Testis (tissue), 2 donors: ENCODE measurements at regions not wholly inside any gene's neighbourhood (a gene's known extent, or its start where the extent isn't known, plus 50 kb on each side); places are given as distances from the start of the nearest gene placed in this dataset.

Experiments used
- DNase-seq: peaks from one replicate; pipeline ENCODE4 v3.0.0-alpha.2; 2019
- H3K27ac ChIP-seq, 2 donors: fragments of 200-600 bp; sonication (generic); one replicate each; pipeline ENCODE4 v1.5.1; 2019
- H3K27me3 ChIP-seq: fragments of 200-600 bp; sonication (generic); one replicate; pipeline ENCODE4 v1.5.1; 2019
- H3K36me3 ChIP-seq: fragments of 200-600 bp; sonication (generic); one replicate; pipeline ENCODE4 v1.5.1; 2017; ENCODE audit warnings: low read depth; ENCODE audit errors: missing control alignments
- H3K4me1 ChIP-seq: fragments of 200-600 bp; sonication (generic); one replicate; pipeline ENCODE4 v1.5.1; 2019
- H3K4me3 ChIP-seq, 2 donors: fragments of 200-600 bp; sonication (generic); one replicate each; pipeline ENCODE4 v1.5.1; 2017 to 2019
- H3K9me3 ChIP-seq: fragments of 200-600 bp; sonication (generic); one replicate; pipeline ENCODE4 v1.5.1; 2017
- POLR2A ChIP-seq: fragments of 450-650 bp; IDR thresholded peaks from one replicate; pipeline ENCODE4 v1.6.1; 2017; ENCODE audit warnings: antibody characterized with exemption, mild to moderate bottlenecking, moderate library complexity
- WGBS, 2 donors: methylation state at CpG; one replicate each; pipeline ENCODE4 v1.1.5; 2018; 5-methylcytosine and 5-hydroxymethylcytosine counted together
- intact Hi-C: fragments of 100-400 bp; cut with DNase I; formaldehyde crosslinking; loops from one replicate; pipeline ENCODE4 v1.15.1; 2023; ENCODE audit warnings: low total_unique reads
- TF ChIP-seq, protein P1 (sequence below), 3 experiments: fragments of 450-650 bp in 2 of 3; fragments of 200-600 bp in 1 of 3; sonication (generic) in 1 of 3; IDR thresholded peaks; one replicate each; pipeline ENCODE4 v1.5.1; 2016 to 2019; ENCODE audit warnings: antibody characterized with exemption in 3 of 3, mild to moderate bottlenecking in 2 of 3, moderate library complexity in 1 of 3

- H3K4me3 ChIP-seq = no peak overlapping the region
- TF ChIP-seq POLR2A = no peak
- TF ChIP-seq, protein P1, sequence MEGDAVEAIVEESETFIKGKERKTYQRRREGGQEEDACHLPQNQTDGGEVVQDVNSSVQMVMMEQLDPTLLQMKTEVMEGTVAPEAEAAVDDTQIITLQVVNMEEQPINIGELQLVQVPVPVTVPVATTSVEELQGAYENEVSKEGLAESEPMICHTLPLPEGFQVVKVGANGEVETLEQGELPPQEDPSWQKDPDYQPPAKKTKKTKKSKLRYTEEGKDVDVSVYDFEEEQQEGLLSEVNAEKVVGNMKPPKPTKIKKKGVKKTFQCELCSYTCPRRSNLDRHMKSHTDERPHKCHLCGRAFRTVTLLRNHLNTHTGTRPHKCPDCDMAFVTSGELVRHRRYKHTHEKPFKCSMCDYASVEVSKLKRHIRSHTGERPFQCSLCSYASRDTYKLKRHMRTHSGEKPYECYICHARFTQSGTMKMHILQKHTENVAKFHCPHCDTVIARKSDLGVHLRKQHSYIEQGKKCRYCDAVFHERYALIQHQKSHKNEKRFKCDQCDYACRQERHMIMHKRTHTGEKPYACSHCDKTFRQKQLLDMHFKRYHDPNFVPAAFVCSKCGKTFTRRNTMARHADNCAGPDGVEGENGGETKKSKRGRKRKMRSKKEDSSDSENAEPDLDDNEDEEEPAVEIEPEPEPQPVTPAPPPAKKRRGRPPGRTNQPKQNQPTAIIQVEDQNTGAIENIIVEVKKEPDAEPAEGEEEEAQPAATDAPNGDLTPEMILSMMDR (IDR thresholded peaks at IDR 0.05) = no peak
- no peaks in the 10 kb centered on the region for H3K4me1 ChIP-seq
- WGBS, 2 donors = 97% methylated on average over 4 of the region's 4 CpGs
- H3K9me3 ChIP-seq = no peaks in the 10 kb centered on the region
- intact Hi-C loops = no loop called here
- no peaks in the 10 kb centered on the region for H3K27me3 ChIP-seq
- no peak for DNase-seq
- no peak overlapping the region for H3K27ac ChIP-seq
- H3K36me3 ChIP-seq = no peaks in the 10 kb centered on the region
Observed at GRCh38 chr5:58090704-58091103, 369.2 kb downstream of the PLK2 start.

- no peaks in the 10 kb centered on the region for H3K4me1 ChIP-seq
- no peak overlapping the region for H3K27ac ChIP-seq
- intact Hi-C loops = no loop called here
- no peaks in the 10 kb centered on the region for H3K36me3 ChIP-seq
- H3K9me3 ChIP-seq = no peaks in the 10 kb centered on the region
- TF ChIP-seq POLR2A = no peak
- TF ChIP-seq, protein P1 (IDR thresholded peaks at IDR 0.05) = no peak
- H3K27me3 ChIP-seq = no peaks in the 10 kb centered on the region
- DNase-seq = no peak
- 73 to 85% methylated on average over 5 of the region's 5 CpGs for WGBS, 2 donors
- H3K4me3 ChIP-seq = no peak overlapping the region
Observed at GRCh38 chr5:58088941-58089340, 370.9 kb downstream of the PLK2 start.

- Histone ChIP-seq H3K4me3 (no peak overlapping the region), H3K36me3 (no peaks in the 10 kb centered on the region), H3K27ac (no peak overlapping the region), H3K4me1 (no peaks in the 10 kb centered on the region), H3K9me3 (no peaks in the 10 kb centered on the region), H3K27me3 (no peaks in the 10 kb centered on the region)
- TF ChIP-seq POLR2A = no peak
- TF ChIP-seq, protein P1 (IDR thresholded peaks at IDR 0.05) = no peak
- intact Hi-C loops = no loop called here
- 90 to 91% methylated on average over 2 of the region's 2 CpGs for WGBS, 2 donors
- DNase-seq = no peak
Observed at GRCh38 chr5:58087905-58088304, 372.0 kb downstream of the PLK2 start.

DNA sequence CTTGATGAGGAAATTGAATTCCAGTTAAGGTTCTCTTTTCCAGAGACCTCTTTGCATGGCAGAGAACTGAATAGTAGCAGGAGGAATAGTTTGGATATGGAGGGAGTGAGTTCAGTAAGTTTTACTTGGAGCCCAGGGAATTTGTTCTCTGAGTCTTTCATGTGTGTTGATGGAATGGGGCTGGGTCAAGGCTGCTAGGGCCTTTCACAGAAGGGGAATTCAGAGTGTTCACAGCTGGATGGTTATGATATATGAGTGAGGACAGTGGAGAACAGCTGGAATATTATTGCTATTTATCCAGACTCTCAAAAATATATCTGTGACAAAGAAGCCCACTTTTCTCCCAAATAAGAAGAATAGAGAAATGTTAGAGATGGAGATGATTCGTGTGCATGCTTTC, 372.8 kb downstream of the PLK2 start:
- Histone ChIP-seq H3K27me3 (no peaks in the 10 kb centered on the region), H3K4me3 (no peak overlapping the region), H3K9me3 (no peaks in the 10 kb centered on the region), H3K27ac (no peak overlapping the region), H3K36me3 (no peaks in the 10 kb centered on the region), H3K4me1 (no peaks in the 10 kb centered on the region)
- TF ChIP-seq, protein P1 (IDR thresholded peaks at IDR 0.05) = no peak
- TF ChIP-seq POLR2A = no peak
- 39 to 62% methylated on average over 1 of the region's 1 CpG for WGBS, 2 donors
- DNase-seq = no peak
- intact Hi-C loops = no loop called here

DNA sequence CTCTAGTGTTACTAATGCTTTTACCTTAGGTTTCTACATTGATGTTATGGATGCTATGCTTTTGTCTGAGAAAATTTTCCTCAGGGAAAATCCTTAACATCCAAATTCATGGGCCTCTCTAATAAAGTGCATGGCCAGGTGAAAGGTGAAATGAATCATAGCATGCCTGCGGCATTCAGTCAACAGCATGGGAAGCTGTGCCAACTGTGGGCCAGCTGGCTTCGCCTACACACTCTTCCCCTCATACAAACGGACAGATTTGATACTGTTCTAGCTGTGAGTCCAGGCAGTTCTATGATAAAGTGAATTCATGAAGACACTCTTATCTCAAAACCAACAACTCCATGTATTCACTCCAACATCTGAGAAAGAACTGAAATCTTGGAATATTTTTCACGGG, 374.1 kb downstream of the PLK2 start:
- intact Hi-C loops = no loop called here
- Histone ChIP-seq H3K36me3 (no peaks in the 10 kb centered on the region), H3K27ac (no peak overlapping the region), H3K27me3 (no peaks in the 10 kb centered on the region), H3K4me1 (no peaks in the 10 kb centered on the region), H3K9me3 (no peaks in the 10 kb centered on the region), H3K4me3 (no peak overlapping the region)
- 70 to 81% methylated on average over 3 to 4 of the region's 4 CpGs for WGBS, 2 donors
- TF ChIP-seq, protein P1 (IDR thresholded peaks at IDR 0.05) = no peak
- DNase-seq = no peak
